SJCRH30 (cell line): ENCODE measurements at regions not wholly inside any gene's neighbourhood (a gene's known extent, or its start where the extent isn't known, plus 50 kb on each side); places are given as distances from the start of the nearest gene placed in this dataset.

ENCODE experiments used
- DNase-seq, 2 experiments: peaks; one replicate each; pipeline ENCODE4 v3.0.0-alpha.2; 2015 to 2020
- H3K27ac ChIP-seq: fragments of 250-450 bp; sonication (Bioruptor Pico); 2 replicates; pipeline ENCODE4 v1.5.1; 2020; ENCODE audit warnings: mild to moderate bottlenecking, moderate library complexity
- H3K27me3 ChIP-seq: fragments of 250-450 bp; sonication (Bioruptor Pico); 2 replicates; pipeline ENCODE4 v1.5.1; 2020; ENCODE audit warnings: mild to moderate bottlenecking, moderate library complexity
- H3K36me3 ChIP-seq: fragments of 250-450 bp; sonication (Bioruptor Pico); 2 replicates; pipeline ENCODE4 v1.5.1; 2020; ENCODE audit warnings: mild to moderate bottlenecking, moderate library complexity
- H3K4me1 ChIP-seq: fragments of 250-450 bp; sonication (Bioruptor Pico); 2 replicates; pipeline ENCODE4 v1.5.1; 2020; ENCODE audit warnings: mild to moderate bottlenecking, moderate library complexity
- H3K4me3 ChIP-seq: fragments of 250-450 bp; sonication (Bioruptor Pico); 2 replicates; pipeline ENCODE4 v1.5.1; 2020; ENCODE audit warnings: mild to moderate bottlenecking, moderate library complexity
- H3K9me3 ChIP-seq: fragments of 250-450 bp; sonication (Bioruptor Pico); replicated peaks from 2 replicates; pipeline ENCODE4 v1.5.1; 2020; ENCODE audit warnings: mild to moderate bottlenecking, moderate library complexity

- no peaks in the 10 kb centered on the region; the same call in 1 of the 2 replicates for H3K9me3 ChIP-seq
- H3K27me3 ChIP-seq, result no peaks in the 10 kb centered on the region
- no peak for DNase-seq
- no peaks in the 10 kb centered on the region; the same call in 1 of the 2 replicates for H3K4me1 ChIP-seq
- no peak overlapping the region for H3K4me3 ChIP-seq
- no peak overlapping the region for H3K27ac ChIP-seq
- H3K36me3 ChIP-seq, result no peaks in the 10 kb centered on the region
These were observed 102.3 kb upstream of the MAP3K1 start for GRCh38 chr5:56712895-56713591.

- DNase-seq, result no peak
- no peak overlapping the region for H3K27ac ChIP-seq
- no peaks in the 10 kb centered on the region for H3K36me3 ChIP-seq
- H3K4me3 ChIP-seq, result no peak overlapping the region
- H3K4me1 ChIP-seq, result no peaks in the 10 kb centered on the region
- no peaks in the 10 kb centered on the region for H3K27me3 ChIP-seq
- no peaks in the 10 kb centered on the region; the same call in 1 of the 2 replicates for H3K9me3 ChIP-seq
These were observed 104.3 kb upstream of the MAP3K1 start for GRCh38 chr5:56710826-56711590.

GRCh38 chr5:56706504-56706903 lies 108.8 kb upstream of the MAP3K1 start:
- Histone ChIP-seq H3K36me3 (no peaks in the 10 kb centered on the region), H3K4me3 (no peak overlapping the region), H3K27me3 (peaks cover 7% of the 10 kb centered on the region; the same call in 1 of the 2 replicates), H3K27ac (no peak overlapping the region), H3K9me3 (no peaks in the 10 kb centered on the region; the same call in 1 of the 2 replicates), H3K4me1 (no peaks in the 10 kb centered on the region)
- no peak for DNase-seq

- Histone ChIP-seq H3K27ac (no peak overlapping the region), H3K27me3 (peaks cover 7% of the 10 kb centered on the region; the same call in 1 of the 2 replicates), H3K9me3 (no peaks in the 10 kb centered on the region), H3K36me3 (no peaks in the 10 kb centered on the region), H3K4me3 (no peak overlapping the region), H3K4me1 (no peaks in the 10 kb centered on the region)
- no peak for DNase-seq
These were observed 110.1 kb upstream of the MAP3K1 start for GRCh38 chr5:56705217-56705616.

DNA sequence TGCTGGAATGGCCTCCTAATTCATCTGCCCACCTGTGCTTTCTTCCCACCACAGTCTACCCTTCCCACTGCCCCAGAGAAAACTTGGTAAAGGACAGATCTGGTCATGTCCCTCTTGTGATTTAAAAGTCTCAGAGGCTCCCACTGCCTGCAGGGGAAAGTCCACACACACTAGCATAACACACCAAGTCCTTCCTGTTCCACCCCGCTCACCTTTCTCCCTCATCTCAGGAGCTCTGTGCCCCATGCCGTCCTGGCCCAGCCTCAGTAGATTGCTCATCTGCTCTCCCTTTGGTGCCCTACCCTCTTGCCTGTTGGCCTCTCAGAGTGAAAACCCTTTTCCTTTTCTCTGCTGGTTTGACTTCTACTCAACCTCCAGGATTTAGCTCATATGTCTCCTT lies 111.4 kb upstream of the MAP3K1 start:
- Histone ChIP-seq H3K4me3 (no peak overlapping the region), H3K4me1 (no peaks in the 10 kb centered on the region), H3K9me3 (no peaks in the 10 kb centered on the region), H3K27ac (no peak overlapping the region), H3K36me3 (no peaks in the 10 kb centered on the region), H3K27me3 (peaks cover 9% of the 10 kb centered on the region; the same call in 1 of the 2 replicates)
- no peak for DNase-seq

DNA sequence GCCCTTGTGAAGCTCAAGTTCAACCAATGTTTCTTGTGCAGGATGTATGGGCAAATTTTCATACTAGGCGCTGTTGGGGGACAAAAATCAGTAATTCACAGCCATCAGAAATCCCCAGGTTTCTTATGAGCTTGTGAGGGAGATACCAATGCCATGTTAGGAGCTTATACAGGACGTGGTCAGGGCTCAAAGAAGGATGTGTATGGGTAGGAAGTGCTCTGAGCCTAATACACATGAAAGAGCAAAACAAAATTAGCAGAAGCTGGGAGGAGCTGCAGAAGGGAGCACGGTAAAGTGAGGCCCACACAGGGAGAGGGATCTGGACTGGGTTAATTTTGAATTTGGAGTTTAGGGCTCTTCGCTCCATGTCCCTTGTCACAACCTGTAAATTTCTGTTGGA lies 114.6 kb upstream of the MAP3K1 start:
- Histone ChIP-seq H3K27ac (no peak overlapping the region), H3K27me3 (peaks cover 9% of the 10 kb centered on the region; the same call in 1 of the 2 replicates), H3K4me1 (no peaks in the 10 kb centered on the region), H3K4me3 (no peak overlapping the region), H3K9me3 (no peaks in the 10 kb centered on the region), H3K36me3 (no peaks in the 10 kb centered on the region)
- no peak for DNase-seq

GRCh38 chr5:56699538-56699937 lies 115.8 kb upstream of the MAP3K1 start:
- Histone ChIP-seq H3K9me3 (no peaks in the 10 kb centered on the region), H3K27ac (no peak overlapping the region), H3K27me3 (peaks cover 9% of the 10 kb centered on the region; the same call in 1 of the 2 replicates), H3K4me3 (no peak overlapping the region), H3K36me3 (no peaks in the 10 kb centered on the region), H3K4me1 (no peaks in the 10 kb centered on the region)
- no peak for DNase-seq

GRCh38 chr5:56698463-56699381 lies 116.6 kb upstream of the MAP3K1 start:
- Histone ChIP-seq H3K27me3 (peaks cover 9% of the 10 kb centered on the region; the same call in 1 of the 2 replicates), H3K4me1 (no peaks in the 10 kb centered on the region), H3K27ac (no peak overlapping the region), H3K9me3 (no peaks in the 10 kb centered on the region), H3K4me3 (no peak overlapping the region), H3K36me3 (no peaks in the 10 kb centered on the region)
- DNase-seq, result no peak

DNA sequence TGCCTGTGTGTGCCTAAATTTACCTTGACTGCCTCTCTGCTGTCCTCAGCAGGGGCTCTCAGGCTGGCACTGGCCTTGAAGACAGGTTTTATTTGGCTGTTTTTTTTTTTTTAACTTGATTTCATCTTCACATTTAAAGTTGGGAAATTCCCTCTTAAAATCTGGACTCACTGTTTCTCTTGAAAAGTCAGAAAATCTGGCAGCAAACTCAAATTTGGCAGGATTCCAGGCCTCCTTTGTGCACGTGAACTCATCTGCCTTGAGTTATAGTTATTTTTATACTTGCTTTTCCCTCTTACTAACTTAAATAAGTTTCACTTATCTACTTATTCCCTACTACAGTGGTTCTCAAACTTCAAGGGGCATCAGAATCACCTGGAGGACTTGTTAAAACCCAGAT lies 118.4 kb upstream of the MAP3K1 start:
- DNase-seq, result no peak
- no peaks in the 10 kb centered on the region for H3K4me1 ChIP-seq
- peaks cover 2% of the 10 kb centered on the region; the same call in 1 of the 2 replicates for H3K27me3 ChIP-seq
- no peak overlapping the region for H3K4me3 ChIP-seq
- H3K9me3 ChIP-seq, result no peaks in the 10 kb centered on the region
- H3K36me3 ChIP-seq, result no peaks in the 10 kb centered on the region
- H3K27ac ChIP-seq, result no peak overlapping the region

DNA sequence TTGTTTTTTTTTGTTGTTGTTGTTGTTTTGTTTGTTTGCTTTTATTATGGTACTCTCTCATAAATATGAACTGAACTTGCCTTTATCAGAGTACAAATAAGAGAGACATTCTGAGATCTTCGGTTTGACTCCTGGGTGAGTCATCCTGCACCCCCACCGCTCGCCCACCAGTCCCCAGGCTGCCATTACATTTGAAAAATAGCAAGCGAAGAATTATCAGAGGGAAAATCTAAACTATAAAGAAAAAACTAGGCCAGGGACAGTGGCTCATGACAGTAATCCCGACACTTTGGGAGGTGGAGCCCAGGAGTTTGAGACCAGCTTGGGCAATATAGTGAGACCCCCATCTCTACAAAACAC lies 122.1 kb upstream of the MAP3K1 start:
- DNase-seq, result no peak

GRCh38 chr5:56692359-56693219 lies 122.8 kb upstream of the MAP3K1 start:
- H3K9me3 ChIP-seq, result no peaks in the 10 kb centered on the region
- DNase-seq, result no peak

More for the DNA sequence above, 122.1 kb upstream of the MAP3K1 start:
- no peaks in the 10 kb centered on the region for H3K9me3 ChIP-seq
- no peaks in the 10 kb centered on the region for H3K27me3 ChIP-seq
- no peak overlapping the region for H3K27ac ChIP-seq
- no peaks in the 10 kb centered on the region for H3K36me3 ChIP-seq
- no peaks in the 10 kb centered on the region for H3K4me1 ChIP-seq
- H3K4me3 ChIP-seq, result no peak overlapping the region

DNA sequence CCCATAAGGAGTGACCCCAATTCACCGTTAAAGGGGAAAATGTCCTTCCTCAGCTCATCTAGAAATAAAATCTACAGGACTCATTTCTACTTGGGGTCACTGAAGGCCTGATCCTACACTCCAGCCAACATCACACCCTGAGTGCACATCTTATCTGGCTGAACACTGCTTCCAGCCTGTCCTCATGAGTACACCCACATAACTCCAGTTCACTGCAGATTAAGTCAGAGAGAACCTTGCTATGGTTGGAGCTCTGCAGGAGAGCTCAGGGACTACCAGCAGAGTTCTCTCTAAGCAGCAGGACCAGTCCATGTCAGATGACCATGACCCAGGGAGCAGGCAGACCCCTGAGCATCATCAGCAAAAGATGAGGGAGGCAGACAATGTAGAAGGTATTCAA lies 126.9 kb upstream of the MAP3K1 start:
- Histone ChIP-seq H3K4me1 (no peaks in the 10 kb centered on the region), H3K9me3 (no peaks in the 10 kb centered on the region), H3K4me3 (no peak overlapping the region), H3K27ac (no peak overlapping the region), H3K27me3 (no peaks in the 10 kb centered on the region), H3K36me3 (no peaks in the 10 kb centered on the region)
- no peak for DNase-seq

More at GRCh38 chr5:56692359-56693219, 122.8 kb upstream of the MAP3K1 start:
- no peak overlapping the region for H3K4me3 ChIP-seq
- H3K36me3 ChIP-seq, result no peaks in the 10 kb centered on the region
- no peak overlapping the region for H3K27ac ChIP-seq
- no peaks in the 10 kb centered on the region for H3K27me3 ChIP-seq
- H3K4me1 ChIP-seq, result no peaks in the 10 kb centered on the region

GRCh38 chr5:56686337-56687195 lies 128.8 kb upstream of the MAP3K1 start:
- H3K27ac ChIP-seq, result no peak overlapping the region
- no peak for DNase-seq
- H3K27me3 ChIP-seq, result no peaks in the 10 kb centered on the region
- H3K4me1 ChIP-seq, result no peaks in the 10 kb centered on the region
- no peaks in the 10 kb centered on the region for H3K9me3 ChIP-seq
- no peaks in the 10 kb centered on the region for H3K36me3 ChIP-seq
- no peak overlapping the region for H3K4me3 ChIP-seq
